Gastroesophageal sphincter (tissue), 4 donors: ENCODE measurements at regions not wholly inside any gene's neighbourhood (a gene's known extent, or its start where the extent isn't known, plus 50 kb on each side); places are given as distances from the start of the nearest gene placed in this dataset.

ENCODE experiments used
- ATAC-seq: fragments of 150-250 bp; one replicate; pipeline ENCODE4 v1.9.1; 2016; ENCODE audit warnings: mild to moderate bottlenecking, moderate library complexity
- H3K27ac ChIP-seq, 4 donors: fragments of 200-600 bp; sonication (generic) in 3 of 4; 1 replicate in 3 of 4; 2 replicates in 1 of 4; pipeline ENCODE4 v1.5.1; 2016 to 2019
- H3K27me3 ChIP-seq: fragments of 200-600 bp; sonication (generic); one replicate; pipeline ENCODE4 v1.5.1; 2019
- H3K36me3 ChIP-seq, 2 donors: fragments of 200-600 bp; sonication (generic); one replicate each; pipeline ENCODE4 v1.5.1; 2019; ENCODE audit warnings: control low read depth in 1 of 2
- H3K4me1 ChIP-seq, 3 donors: fragments of 200-600 bp; sonication (generic); 1 replicate in 2 of 3; 2 replicates in 1 of 3; pipeline ENCODE4 v1.5.1; 2016 to 2019; ENCODE audit warnings: control low read depth in 2 of 3
- H3K4me3 ChIP-seq, 2 donors: fragments of 200-600 bp; sonication (generic); one replicate each; pipeline ENCODE4 v1.5.1; 2019; ENCODE audit warnings: mild to moderate bottlenecking in 1 of 2, moderate library complexity in 1 of 2
- H3K9me3 ChIP-seq, 3 donors: fragments of 200-600 bp; sonication (generic); one replicate each; pipeline ENCODE4 v1.5.1; 2017 to 2019; ENCODE audit warnings: control low read depth in 2 of 3
- EP300 ChIP-seq: sonication (generic); formaldehyde crosslinking; IDR thresholded peaks from one replicate; pipeline ENCODE4 v1.6.1; 2017; ENCODE audit warnings: antibody characterized with exemption, mild to moderate bottlenecking
- POLR2A ChIP-seq, 2 donors: fragments of 450-650 bp; IDR thresholded peaks; one replicate each; pipeline ENCODE4 v1.6.1; 2017; ENCODE audit warnings: antibody characterized with exemption in 2 of 2, mild to moderate bottlenecking in 2 of 2, moderate library complexity in 1 of 2
- POLR2AphosphoS5 ChIP-seq: sonication (generic); formaldehyde crosslinking; IDR thresholded peaks from one replicate; pipeline ENCODE4 v1.6.1; 2017; ENCODE audit warnings: antibody characterized with exemption
- WGBS, 2 donors: methylation state at CpG; one replicate each; pipeline ENCODE4 v1.1.5; 2018; ENCODE audit warnings: low coverage in 1 of 2; 5-methylcytosine and 5-hydroxymethylcytosine counted together
- TF ChIP-seq, protein P1 (sequence below), 4 experiments: fragments of 200-600 bp in 2 of 4; fragments of 450-650 bp in 2 of 4; sonication (generic) in 1 of 4; IDR thresholded peaks; one replicate each; pipeline ENCODE4 v1.5.1; 2017 to 2019; ENCODE audit warnings: antibody characterized with exemption in 4 of 4, mild to moderate bottlenecking in 2 of 4, moderate library complexity in 2 of 4

DNA sequence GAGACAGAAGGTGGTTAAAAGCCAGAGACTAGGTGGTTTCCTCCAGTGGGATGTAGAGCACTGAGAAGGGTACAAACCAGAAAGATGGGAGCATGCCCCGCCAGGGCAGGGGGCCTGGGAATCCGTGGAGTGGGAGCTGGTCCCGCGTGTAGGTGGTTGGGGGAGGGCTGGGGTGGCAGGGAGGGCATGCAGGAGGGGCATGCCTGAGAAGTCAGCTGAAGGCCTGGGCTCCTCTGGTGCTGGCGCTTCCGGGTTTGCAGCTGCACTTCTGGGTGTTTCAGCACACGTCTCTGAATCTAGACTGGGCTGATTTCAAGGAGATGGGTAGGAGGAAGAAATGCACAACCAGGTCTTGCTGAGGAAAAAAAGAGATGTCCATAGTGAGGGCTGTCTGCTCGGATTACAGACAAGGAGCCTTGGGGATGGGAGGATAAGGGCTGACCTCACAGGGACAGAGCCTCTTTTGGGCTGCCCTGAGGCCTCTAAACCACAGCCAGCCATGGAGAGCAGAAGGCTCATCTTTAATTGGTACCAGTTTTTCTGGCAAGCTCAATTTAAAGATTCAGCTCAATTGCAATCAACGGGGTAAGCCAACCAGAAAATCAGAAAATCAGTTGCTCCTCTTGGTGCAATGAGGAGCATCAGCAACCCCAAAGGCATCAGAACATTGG, 151.9 kb downstream of the FAM43A start:
- H3K27ac ChIP-seq = no peak overlapping the region
- WGBS, 2 donors = 73 to 82% methylated on average over 2 to 9 of the region's 9 CpGs
- no peak overlapping the region for H3K4me3 ChIP-seq
- no peak for ATAC-seq
- no peaks in the 10 kb centered on the region for H3K4me1 ChIP-seq
- H3K36me3 ChIP-seq = no peaks in the 10 kb centered on the region
- H3K27me3 ChIP-seq = no peaks in the 10 kb centered on the region
- H3K9me3 ChIP-seq = no peaks in the 10 kb centered on the region
- TF ChIP-seq EP300 (no peak), POLR2A (IDR thresholded peaks at IDR 0.05) (no peak), POLR2AphosphoS5 (no peak)

DNA sequence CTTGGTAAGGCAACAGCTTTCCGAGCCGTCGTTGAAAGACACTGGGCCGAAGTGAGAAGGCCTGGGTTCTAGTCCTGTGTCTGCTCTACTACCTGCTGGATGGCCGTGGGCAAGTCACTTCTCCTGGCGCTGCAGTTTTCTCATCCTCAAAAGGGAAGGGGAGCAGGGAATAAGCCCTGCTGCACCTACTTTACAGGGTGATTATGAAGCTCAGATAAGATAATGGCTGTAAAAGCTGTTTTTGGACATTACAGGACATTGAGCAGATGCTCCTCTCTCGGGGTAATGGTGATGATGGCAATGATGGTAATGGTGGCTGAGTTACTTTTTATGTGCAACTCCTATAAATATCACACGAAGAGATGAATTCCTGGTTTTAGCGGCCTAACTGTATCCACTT, 152.6 kb downstream of the FAM43A start:
- no peak for ATAC-seq
- TF ChIP-seq EP300 = no peak
- no peak for TF ChIP-seq POLR2A (IDR thresholded peaks at IDR 0.05)
- no peak for TF ChIP-seq POLR2AphosphoS5
- TF ChIP-seq, protein P1, sequence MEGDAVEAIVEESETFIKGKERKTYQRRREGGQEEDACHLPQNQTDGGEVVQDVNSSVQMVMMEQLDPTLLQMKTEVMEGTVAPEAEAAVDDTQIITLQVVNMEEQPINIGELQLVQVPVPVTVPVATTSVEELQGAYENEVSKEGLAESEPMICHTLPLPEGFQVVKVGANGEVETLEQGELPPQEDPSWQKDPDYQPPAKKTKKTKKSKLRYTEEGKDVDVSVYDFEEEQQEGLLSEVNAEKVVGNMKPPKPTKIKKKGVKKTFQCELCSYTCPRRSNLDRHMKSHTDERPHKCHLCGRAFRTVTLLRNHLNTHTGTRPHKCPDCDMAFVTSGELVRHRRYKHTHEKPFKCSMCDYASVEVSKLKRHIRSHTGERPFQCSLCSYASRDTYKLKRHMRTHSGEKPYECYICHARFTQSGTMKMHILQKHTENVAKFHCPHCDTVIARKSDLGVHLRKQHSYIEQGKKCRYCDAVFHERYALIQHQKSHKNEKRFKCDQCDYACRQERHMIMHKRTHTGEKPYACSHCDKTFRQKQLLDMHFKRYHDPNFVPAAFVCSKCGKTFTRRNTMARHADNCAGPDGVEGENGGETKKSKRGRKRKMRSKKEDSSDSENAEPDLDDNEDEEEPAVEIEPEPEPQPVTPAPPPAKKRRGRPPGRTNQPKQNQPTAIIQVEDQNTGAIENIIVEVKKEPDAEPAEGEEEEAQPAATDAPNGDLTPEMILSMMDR (IDR thresholded peaks at IDR 0.05) = no peak
- Histone ChIP-seq H3K4me1 (no peaks in the 10 kb centered on the region), H3K27ac (no peak overlapping the region), H3K9me3 (no peaks in the 10 kb centered on the region), H3K4me3 (no peak overlapping the region), H3K36me3 (no peaks in the 10 kb centered on the region), H3K27me3 (no peaks in the 10 kb centered on the region)
- 81 to 85% methylated on average over 3 of the region's 9 CpGs for WGBS, 2 donors

DNA sequence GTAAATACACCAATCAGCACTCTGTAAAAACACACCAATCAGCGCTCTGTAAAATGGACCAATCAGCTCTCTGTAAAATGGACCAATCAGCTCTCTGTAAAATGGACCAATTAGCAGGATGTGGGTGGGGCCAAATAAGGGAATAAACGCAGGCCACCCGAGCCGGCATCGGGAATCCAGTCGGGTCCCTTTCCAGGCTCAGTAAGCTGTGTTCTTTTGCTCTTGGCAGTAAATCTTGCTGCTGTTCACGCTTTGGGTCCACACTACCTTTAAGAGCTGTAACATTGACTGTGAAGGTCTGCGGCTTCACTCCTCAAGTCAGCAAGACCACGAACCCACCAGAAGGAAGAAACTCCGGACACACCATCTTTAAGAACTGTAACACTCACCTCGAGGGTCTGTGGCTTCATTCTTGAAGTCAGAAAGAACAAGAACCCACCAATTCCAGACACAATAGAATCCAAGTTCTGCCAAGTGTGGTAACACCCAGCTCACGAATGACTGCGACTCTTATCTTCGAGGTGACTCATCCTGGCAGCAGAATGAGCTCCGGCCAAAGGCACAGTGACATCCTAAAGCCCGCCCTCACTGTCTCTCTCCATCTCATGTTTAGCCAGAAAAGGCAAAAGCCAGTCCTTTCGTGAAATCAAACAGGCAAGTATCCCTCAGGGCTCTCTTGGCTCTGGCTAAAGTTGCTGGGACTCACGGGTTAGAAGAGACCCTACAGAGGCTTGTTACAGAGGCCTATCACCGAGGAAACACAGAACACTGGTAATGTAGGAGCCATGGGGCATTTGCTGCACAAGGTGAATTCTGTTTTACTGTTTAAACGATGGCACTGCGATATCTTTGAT, 155.2 kb downstream of the FAM43A start:
- H3K9me3 ChIP-seq = no peaks in the 10 kb centered on the region
- no peak for ATAC-seq
- H3K27ac ChIP-seq = no peak overlapping the region
- TF ChIP-seq POLR2A (IDR thresholded peaks at IDR 0.05) (no peak), POLR2AphosphoS5 (no peak), EP300 (no peak)
- TF ChIP-seq, protein P1 (IDR thresholded peaks at IDR 0.05) = no peak
- no peaks in the 10 kb centered on the region for H3K36me3 ChIP-seq
- H3K4me3 ChIP-seq = no peak overlapping the region
- 80 to 81% methylated on average over 15 to 17 of the region's 21 CpGs for whole genome bisulfite sequencing, 2 donors
- H3K4me1 ChIP-seq = no peaks in the 10 kb centered on the region
- no peaks in the 10 kb centered on the region for H3K27me3 ChIP-seq

DNA sequence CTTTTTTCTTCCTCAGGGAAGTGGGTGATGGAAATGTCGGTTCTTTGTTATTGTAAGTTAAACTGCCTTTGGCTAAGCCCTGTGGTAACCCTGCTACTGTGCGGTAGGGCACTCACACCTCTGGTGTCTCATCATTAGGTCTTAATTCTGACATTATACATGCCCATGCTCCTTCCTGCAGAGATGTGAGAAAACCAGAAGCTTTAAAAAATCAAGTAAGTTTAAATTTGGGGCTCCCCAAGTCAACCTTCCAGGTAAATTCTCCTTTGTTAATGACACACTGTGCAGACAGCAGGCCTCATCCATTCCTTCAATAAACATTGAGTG, 155.8 kb downstream of the FAM43A start:
- no peak for ATAC-seq
- no peak overlapping the region for H3K27ac ChIP-seq
- no peaks in the 10 kb centered on the region for H3K36me3 ChIP-seq
- no peak overlapping the region for H3K4me3 ChIP-seq
- H3K4me1 ChIP-seq = no peaks in the 10 kb centered on the region
- no peaks in the 10 kb centered on the region for H3K9me3 ChIP-seq
- WGBS, 2 donors = 67 to 75% methylated on average over 2 of the region's 2 CpGs
- no peaks in the 10 kb centered on the region for H3K27me3 ChIP-seq
- TF ChIP-seq EP300 = no peak
- TF ChIP-seq POLR2A (IDR thresholded peaks at IDR 0.05) = no peak
- TF ChIP-seq POLR2AphosphoS5 = no peak
- TF ChIP-seq, protein P1 (IDR thresholded peaks at IDR 0.05) = no peak

DNA sequence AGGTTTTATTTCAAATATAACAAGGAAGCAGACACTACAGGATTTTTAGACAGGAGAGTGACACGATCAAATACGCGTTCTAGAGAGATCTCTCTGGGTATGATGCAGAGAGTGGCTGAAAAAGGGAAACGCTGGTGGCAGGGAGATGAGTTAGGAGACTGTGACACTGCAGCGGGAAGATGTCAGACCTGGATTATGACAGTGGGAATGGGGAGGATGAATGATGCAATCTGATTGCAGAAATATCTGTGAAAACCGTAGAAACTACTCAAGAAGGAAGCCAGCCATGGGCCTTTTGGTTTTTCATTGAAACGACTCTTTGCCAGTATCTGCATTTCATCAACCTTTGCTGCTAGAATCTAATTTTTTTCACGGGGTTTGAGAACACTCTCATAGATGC, 157.9 kb downstream of the FAM43A start:
- WGBS, 2 donors = 66 to 70% methylated on average over 8 of the region's 8 CpGs
- no peak for ATAC-seq
- TF ChIP-seq, protein P1 (IDR thresholded peaks at IDR 0.05) = no peak
- TF ChIP-seq EP300 (no peak), POLR2A (IDR thresholded peaks at IDR 0.05) (no peak), POLR2AphosphoS5 (no peak)
- Histone ChIP-seq H3K36me3 (no peaks in the 10 kb centered on the region), H3K4me3 (no peak overlapping the region), H3K27ac (no peak overlapping the region), H3K27me3 (no peaks in the 10 kb centered on the region), H3K9me3 (no peaks in the 10 kb centered on the region), H3K4me1 (no peaks in the 10 kb centered on the region)
